LNCAP (cell line): ENCODE measurements at regions not wholly inside any gene's neighbourhood (a gene's known extent, or its start where the extent isn't known, plus 50 kb on each side); places are given as distances from the start of the nearest gene placed in this dataset.

Experiments used
- CTCF ChIP-seq: fragments of 450-650 bp; IDR thresholded peaks from 2 replicates; pipeline ENCODE4 v1.5.1; 2017; ENCODE audit warnings: mild to moderate bottlenecking

GRCh38 chr4:20019310-20020015 is 232.2 kb upstream of the SLIT2 start:
- TF ChIP-seq CTCF = no peak

GRCh38 chr4:20017777-20018115 is 234.0 kb upstream of the SLIT2 start:
- TF ChIP-seq CTCF = no peak

- TF ChIP-seq CTCF = no peak
Measured at GRCh38 chr4:20017070-20017776, 234.5 kb upstream of the SLIT2 start.

GRCh38 chr4:20015636-20016224 is 236.0 kb upstream of the SLIT2 start:
- TF ChIP-seq CTCF = no peak

- no peak for TF ChIP-seq CTCF
Measured at GRCh38 chr4:19999775-20000414, 251.8 kb upstream of the SLIT2 start.

GRCh38 chr4:19999276-19999675 is 252.4 kb upstream of the SLIT2 start:
- TF ChIP-seq CTCF = no peak

- no peak for TF ChIP-seq CTCF
Measured at GRCh38 chr4:19993242-19993641, 258.5 kb upstream of the SLIT2 start.
